ENCODE measurements at regions not wholly inside any gene's neighbourhood (a gene's known extent, or its start where the extent isn't known, plus 50 kb on each side); places are given as distances from the start of the nearest gene placed in this dataset.

GRCh38 chr14:30381861-30382480 is 177.0 kb upstream of the G2E3 start:
- no TSS peak for BruUV-seq (replicated peaks)
- no peak overlapping the region for H3K4me3 ChIP-seq (ENCODE audit: low read length)
- intact Hi-C loops (cut with micrococcal nuclease), result no loop called here
- H3K4me1 ChIP-seq (ENCODE audit: insufficient read depth, low read length), result no peaks in the 10 kb centered on the region
- no peak overlapping the region for H3K4me2 ChIP-seq (ENCODE audit: low read length)
- no peak overlapping the region for H3K27ac ChIP-seq (ENCODE audit: low read length)
- ChIA-PET CTCF (no interaction called here), POLR2A (ENCODE audit: unreplicated experiment) (no interaction called here)
- H3K79me2 ChIP-seq (ENCODE audit: low read length), result no peaks in the 10 kb centered on the region
- no peaks in the 10 kb centered on the region for H3K9me3 ChIP-seq (ENCODE audit: low read length)
- ATAC-seq (no peak), DNase-seq (no peak)
- H2AFZ ChIP-seq (ENCODE audit: low read length), result no peak overlapping the region
- TF ChIP-seq, protein P1, sequence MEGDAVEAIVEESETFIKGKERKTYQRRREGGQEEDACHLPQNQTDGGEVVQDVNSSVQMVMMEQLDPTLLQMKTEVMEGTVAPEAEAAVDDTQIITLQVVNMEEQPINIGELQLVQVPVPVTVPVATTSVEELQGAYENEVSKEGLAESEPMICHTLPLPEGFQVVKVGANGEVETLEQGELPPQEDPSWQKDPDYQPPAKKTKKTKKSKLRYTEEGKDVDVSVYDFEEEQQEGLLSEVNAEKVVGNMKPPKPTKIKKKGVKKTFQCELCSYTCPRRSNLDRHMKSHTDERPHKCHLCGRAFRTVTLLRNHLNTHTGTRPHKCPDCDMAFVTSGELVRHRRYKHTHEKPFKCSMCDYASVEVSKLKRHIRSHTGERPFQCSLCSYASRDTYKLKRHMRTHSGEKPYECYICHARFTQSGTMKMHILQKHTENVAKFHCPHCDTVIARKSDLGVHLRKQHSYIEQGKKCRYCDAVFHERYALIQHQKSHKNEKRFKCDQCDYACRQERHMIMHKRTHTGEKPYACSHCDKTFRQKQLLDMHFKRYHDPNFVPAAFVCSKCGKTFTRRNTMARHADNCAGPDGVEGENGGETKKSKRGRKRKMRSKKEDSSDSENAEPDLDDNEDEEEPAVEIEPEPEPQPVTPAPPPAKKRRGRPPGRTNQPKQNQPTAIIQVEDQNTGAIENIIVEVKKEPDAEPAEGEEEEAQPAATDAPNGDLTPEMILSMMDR (conservative IDR thresholded peaks at IDR 0.05; ENCODE audit: low read depth, low read length), result no peak
- TF ChIP-seq EZH2 (IDR thresholded peaks at IDR 0.05; ENCODE audit: low read length, unreplicated experiment) (no peak), EZH2phosphoT487 (IDR thresholded peaks at IDR 0.05; ENCODE audit: borderline replicate concordance, low read length) (no peak)
- H3K27me3 ChIP-seq (ENCODE audit: low read length), result peaks cover 54% of the 10 kb centered on the region
- no peak overlapping the region for H3K9ac ChIP-seq (ENCODE audit: low read length)
- no peaks in the 10 kb centered on the region for H3K36me3 ChIP-seq (ENCODE audit: low read depth, low read length)
- no peaks in the 10 kb centered on the region for H4K20me1 ChIP-seq (ENCODE audit: low read length)
- no peaks in the 10 kb centered on the region for H3F3A ChIP-seq (ENCODE audit: low read length, unreplicated experiment)
- no peaks in the 10 kb centered on the region for H3K9me2 ChIP-seq (replicated peaks; ENCODE audit: low read length)

DNA sequence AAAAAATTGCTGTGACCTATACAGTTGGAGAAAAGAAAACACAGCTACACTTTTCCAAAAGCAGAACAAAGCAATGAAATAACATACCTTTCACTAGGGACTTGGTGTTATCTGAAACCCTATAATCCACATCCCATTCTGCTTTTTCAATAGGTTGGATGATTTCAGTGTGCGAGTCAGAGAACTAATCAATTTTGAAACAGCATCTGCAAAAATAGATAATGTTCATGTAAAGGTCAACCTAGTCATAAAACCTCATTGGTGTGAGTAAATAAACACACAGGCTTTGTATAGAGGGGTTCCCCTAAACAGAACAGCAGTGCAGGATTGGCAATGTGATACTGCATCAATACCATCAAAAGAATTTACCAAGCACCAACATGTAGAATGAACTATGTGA is 173.0 kb upstream of the G2E3 start:
- intact Hi-C loops (cut with micrococcal nuclease), result no loop called here
- H3K36me3 ChIP-seq (ENCODE audit: low read depth, low read length), result no peaks in the 10 kb centered on the region
- no peaks in the 10 kb centered on the region for H3F3A ChIP-seq (ENCODE audit: low read length, unreplicated experiment)
- DNase-seq, result no peak
- ATAC-seq, result no peak
- no peaks in the 10 kb centered on the region for H4K20me1 ChIP-seq (ENCODE audit: low read length)
- no peak overlapping the region for H3K27ac ChIP-seq (ENCODE audit: low read length)
- TF ChIP-seq, protein P1 (conservative IDR thresholded peaks at IDR 0.05; ENCODE audit: low read depth, low read length), result no peak
- TF ChIP-seq EZH2 (IDR thresholded peaks at IDR 0.05; ENCODE audit: low read length, unreplicated experiment) (no peak), EZH2phosphoT487 (IDR thresholded peaks at IDR 0.05; ENCODE audit: borderline replicate concordance, low read length) (no peak)
- H3K4me1 ChIP-seq (ENCODE audit: insufficient read depth, low read length), result no peaks in the 10 kb centered on the region
- BruUV-seq (replicated peaks), result no TSS peak
- CTCF ChIA-PET, result no interaction called here
- no peak overlapping the region for H3K4me3 ChIP-seq (ENCODE audit: low read length)
- H3K4me2 ChIP-seq (ENCODE audit: low read length), result no peak overlapping the region
- H3K9me3 ChIP-seq (ENCODE audit: low read length), result no peaks in the 10 kb centered on the region
- peaks cover 64% of the 10 kb centered on the region for H3K27me3 ChIP-seq (ENCODE audit: low read length)
- H3K9ac ChIP-seq (ENCODE audit: low read length), result no peak overlapping the region
- POLR2A ChIA-PET (ENCODE audit: unreplicated experiment), result no interaction called here
- H2AFZ ChIP-seq (ENCODE audit: low read length), result no peak overlapping the region
- no peaks in the 10 kb centered on the region for H3K9me2 ChIP-seq (replicated peaks; ENCODE audit: low read length)
- no peaks in the 10 kb centered on the region for H3K79me2 ChIP-seq (ENCODE audit: low read length)

DNA sequence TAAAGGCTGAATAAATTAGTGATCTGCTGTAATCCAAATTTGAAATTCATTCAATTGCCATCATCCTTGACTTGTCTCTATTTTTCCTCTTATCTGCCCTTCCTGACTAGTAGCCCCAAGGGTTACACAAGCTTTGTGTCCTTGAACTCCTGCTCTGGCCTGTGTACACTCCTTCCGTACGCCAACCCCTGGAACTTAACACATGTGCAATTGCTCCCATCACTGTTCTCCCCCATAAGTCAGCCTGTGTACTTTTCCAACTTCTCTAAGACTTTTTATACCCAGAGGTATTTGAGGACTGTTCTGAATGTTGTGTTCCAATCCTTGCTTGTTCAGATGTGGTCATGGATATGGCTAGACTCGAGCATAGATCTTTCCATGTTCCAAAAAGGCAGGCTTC is 171.1 kb upstream of the G2E3 start:
- H3K9me3 ChIP-seq (ENCODE audit: low read length), result no peaks in the 10 kb centered on the region
- H3K79me2 ChIP-seq (ENCODE audit: low read length), result no peaks in the 10 kb centered on the region
- H3K9ac ChIP-seq (ENCODE audit: low read length), result no peak overlapping the region
- H3K9me2 ChIP-seq (replicated peaks; ENCODE audit: low read length), result no peaks in the 10 kb centered on the region
- intact Hi-C loops (cut with micrococcal nuclease), result no loop called here
- H3K4me2 ChIP-seq (ENCODE audit: low read length), result no peak overlapping the region
- no peaks in the 10 kb centered on the region for H3K36me3 ChIP-seq (ENCODE audit: low read depth, low read length)
- ChIA-PET POLR2A (ENCODE audit: unreplicated experiment) (no interaction called here), CTCF (interaction anchor here (0.6 kb wide), 1 partner anchor 13 kb away, joined by 7 read pairs; no protein-coding TSS in a partner anchor)
- no peak overlapping the region for H2AFZ ChIP-seq (ENCODE audit: low read length)
- no TSS peak for BruUV-seq (replicated peaks)
- peaks cover 77% of the 10 kb centered on the region for H3K27me3 ChIP-seq (ENCODE audit: low read length)
- no peaks in the 10 kb centered on the region for H3K4me1 ChIP-seq (ENCODE audit: insufficient read depth, low read length)
- no peak for ATAC-seq
- H4K20me1 ChIP-seq (ENCODE audit: low read length), result no peaks in the 10 kb centered on the region
- no peak for TF ChIP-seq EZH2phosphoT487 (IDR thresholded peaks at IDR 0.05; ENCODE audit: borderline replicate concordance, low read length)
- no peak for TF ChIP-seq EZH2 (IDR thresholded peaks at IDR 0.05; ENCODE audit: low read length, unreplicated experiment)
- TF ChIP-seq, protein P1 (conservative IDR thresholded peaks at IDR 0.05; ENCODE audit: low read depth, low read length), result no peak
- H3K27ac ChIP-seq (ENCODE audit: low read length), result no peak overlapping the region
- no peak for DNase-seq
- H3K4me3 ChIP-seq (ENCODE audit: low read length), result no peak overlapping the region
- no peaks in the 10 kb centered on the region for H3F3A ChIP-seq (ENCODE audit: low read length, unreplicated experiment)
